ENCODE measurements at regions not wholly inside any gene's neighbourhood (a gene's known extent, or its start where the extent isn't known, plus 50 kb on each side); places are given as distances from the start of the nearest gene placed in this dataset.

DNA sequence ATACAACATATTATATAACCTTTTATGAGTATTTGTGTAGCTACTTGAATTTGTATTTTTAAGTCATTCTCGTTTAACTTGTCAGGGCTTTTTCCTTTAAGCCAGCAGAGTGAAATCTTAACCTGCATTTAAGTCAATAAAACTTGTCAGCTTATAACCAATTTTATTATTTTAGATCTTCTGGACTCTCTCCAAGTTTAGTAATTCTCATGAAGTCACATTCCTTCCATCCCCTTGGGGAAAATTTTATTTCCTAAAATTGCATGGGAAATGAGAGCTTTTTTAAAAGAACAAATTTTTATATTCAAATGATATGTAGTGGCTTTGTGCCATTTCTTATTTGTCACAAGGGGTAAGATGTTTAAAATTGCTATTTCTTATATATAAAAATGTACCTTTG lies 74.0 kb downstream of the SEPTIN7 start:
- TF ChIP-seq, protein P1, sequence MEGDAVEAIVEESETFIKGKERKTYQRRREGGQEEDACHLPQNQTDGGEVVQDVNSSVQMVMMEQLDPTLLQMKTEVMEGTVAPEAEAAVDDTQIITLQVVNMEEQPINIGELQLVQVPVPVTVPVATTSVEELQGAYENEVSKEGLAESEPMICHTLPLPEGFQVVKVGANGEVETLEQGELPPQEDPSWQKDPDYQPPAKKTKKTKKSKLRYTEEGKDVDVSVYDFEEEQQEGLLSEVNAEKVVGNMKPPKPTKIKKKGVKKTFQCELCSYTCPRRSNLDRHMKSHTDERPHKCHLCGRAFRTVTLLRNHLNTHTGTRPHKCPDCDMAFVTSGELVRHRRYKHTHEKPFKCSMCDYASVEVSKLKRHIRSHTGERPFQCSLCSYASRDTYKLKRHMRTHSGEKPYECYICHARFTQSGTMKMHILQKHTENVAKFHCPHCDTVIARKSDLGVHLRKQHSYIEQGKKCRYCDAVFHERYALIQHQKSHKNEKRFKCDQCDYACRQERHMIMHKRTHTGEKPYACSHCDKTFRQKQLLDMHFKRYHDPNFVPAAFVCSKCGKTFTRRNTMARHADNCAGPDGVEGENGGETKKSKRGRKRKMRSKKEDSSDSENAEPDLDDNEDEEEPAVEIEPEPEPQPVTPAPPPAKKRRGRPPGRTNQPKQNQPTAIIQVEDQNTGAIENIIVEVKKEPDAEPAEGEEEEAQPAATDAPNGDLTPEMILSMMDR (IDR thresholded peaks at IDR 0.05) = no peak
- TF ChIP-seq POLR2A (IDR thresholded peaks at IDR 0.05) = no peak

Data from Peyer's patch (tissue), 4 donors.